T-helper 2 cell treated with Interferon-gamma antibody and Interleukin-4, amounts not matched to agents 100 ng/mL and 5 ng/mL, for 36 hours (primary cell): ENCODE measurements at regions not wholly inside any gene's neighbourhood (a gene's known extent, or its start where the extent isn't known, plus 50 kb on each side); places are given as distances from the start of the nearest gene placed in this dataset.

ENCODE experiments used
- intact Hi-C: fragments of 100-400 bp; cut with micrococcal nuclease; formaldehyde crosslinking; loops from one replicate; pipeline ENCODE4 v1.15.1; 2023

- intact Hi-C loops, result no loop called here
Observed at GRCh38 chrX:148448686-148449085, 51.7 kb upstream of the AFF2 start.
